IMR-90 (cell line): ENCODE measurements at regions not wholly inside any gene's neighbourhood (a gene's known extent, or its start where the extent isn't known, plus 50 kb on each side); places are given as distances from the start of the nearest gene placed in this dataset.

ENCODE experiments used
- ATAC-seq: fragments of 200-7000 bp; cut with Tn5 transposase; 2 replicates; pipeline ENCODE4 v1.9.1; 2020; ENCODE audit warnings: low read depth, mild to moderate bottlenecking, moderate library complexity
- BruUV-seq: library from RNA; stranded (reverse); fragments of 400-500 nt; replicated peaks from 2 replicates; lab custom pipeline; 2021; lab: Mats Ljungman, UMichigan
- CTCF ChIA-PET: fragments of 300-600 bp; formaldehyde crosslinking; extraction: SDS; loops from one replicate; lab custom pipeline; 2021; ENCODE audit warnings: antibody characterized with exemption; lab: Yijun Ruan, JAX
- POLR2A ChIA-PET: fragments of 300-600 bp; sonication (Branson Sonifier 250); formaldehyde crosslinking; loops from one replicate; lab custom pipeline; 2022; ENCODE audit warnings: antibody characterized with exemption; ENCODE audit not compliant: unreplicated experiment; lab: Charles Lee
- DNase-seq: peaks from one replicate; pipeline ENCODE4 v3.0.0; 2013
- H2AFZ ChIP-seq: replicated peaks from 2 replicates; pipeline ENCODE3; 2013; ENCODE audit warnings: low read length, mild to moderate bottlenecking; ENCODE audit not compliant: poor library complexity
- H2AK5ac ChIP-seq: 2 replicates; pipeline ENCODE4 v1.6.1; 2013; ENCODE audit warnings: low read depth, low read length, inconsistent platforms
- H2AK9ac ChIP-seq: replicated peaks from 2 replicates; pipeline ENCODE3; 2013; ENCODE audit warnings: mild to moderate bottlenecking, low read depth, low read length, moderate library complexity; ENCODE audit not compliant: poor library complexity
- H2BK120ac ChIP-seq: 2 replicates; pipeline ENCODE4 v1.6.1; 2013; ENCODE audit warnings: low read depth, low read length, inconsistent platforms
- H2BK15ac ChIP-seq: 3 replicates; pipeline ENCODE4 v1.6.1; 2013; ENCODE audit warnings: low read depth, low read length, inconsistent platforms
- H2BK20ac ChIP-seq: 2 replicates; pipeline ENCODE4 v1.6.1; 2013; ENCODE audit warnings: low read depth, mild to moderate bottlenecking, inconsistent platforms, low read length, moderate library complexity
- H2BK5ac ChIP-seq: 2 replicates; pipeline ENCODE4 v1.6.1; 2013; ENCODE audit warnings: mild to moderate bottlenecking, low read depth, low read length, inconsistent platforms; ENCODE audit not compliant: poor library complexity, severe bottlenecking
- H3K14ac ChIP-seq: replicated peaks from 2 replicates; pipeline ENCODE4 v1.6.1; 2013; ENCODE audit warnings: low read depth, low read length, inconsistent platforms
- H3K18ac ChIP-seq: 2 replicates; pipeline ENCODE4 v1.6.1; 2013; ENCODE audit warnings: low read depth, low read length, control low read depth
- H3K23ac ChIP-seq: 2 replicates; pipeline ENCODE4 v1.6.1; 2013; ENCODE audit warnings: low read depth, low read length, inconsistent platforms
- H3K27ac ChIP-seq: 2 replicates; pipeline ENCODE4 v1.5.1; 2013; ENCODE audit warnings: mild to moderate bottlenecking, control low read depth, low read length; ENCODE audit not compliant: insufficient read depth
- H3K27me3 ChIP-seq: 2 replicates; pipeline ENCODE4 v1.6.1; 2013; ENCODE audit warnings: low read length; ENCODE audit not compliant: control insufficient read depth, insufficient read depth
- H3K36me3 ChIP-seq: 2 replicates; pipeline ENCODE4 v1.6.1; 2013; ENCODE audit warnings: low read length, mixed read lengths; ENCODE audit not compliant: control insufficient read depth, insufficient read depth
- H3K4ac ChIP-seq: 2 replicates; pipeline ENCODE4 v1.6.1; 2013; ENCODE audit warnings: low read depth, low read length, inconsistent platforms
- H3K4me1 ChIP-seq: 2 replicates; pipeline ENCODE4 v1.6.1; 2013; ENCODE audit warnings: low read length, mixed read lengths; ENCODE audit not compliant: control insufficient read depth, insufficient read depth
- H3K4me2 ChIP-seq: 2 replicates; pipeline ENCODE4 v1.6.1; 2013; ENCODE audit warnings: low read depth, mild to moderate bottlenecking, control low read depth, low read length, moderate library complexity
- H3K4me3 ChIP-seq: 2 replicates; pipeline ENCODE4 v1.5.1; 2013; ENCODE audit warnings: low read depth, mild to moderate bottlenecking, control low read depth, low read length, moderate library complexity; ENCODE audit not compliant: insufficient read depth
- H3K56ac ChIP-seq: 2 replicates; pipeline ENCODE4 v1.6.1; 2013; ENCODE audit warnings: low read length, inconsistent platforms; ENCODE audit not compliant: insufficient read depth; ENCODE audit errors: extremely low read depth
- H3K79me1 ChIP-seq, 2 experiments: 2 replicates each; pipeline ENCODE4 v1.6.1; 2013; ENCODE audit warnings: low read length in 2 of 2, inconsistent platforms in 1 of 2, low read depth in 1 of 2
- H3K9ac ChIP-seq: 2 replicates; pipeline ENCODE4 v1.6.1; 2013; ENCODE audit warnings: low read depth, low read length, control low read depth
- H3K9me1 ChIP-seq: 2 replicates; pipeline ENCODE4 v1.6.1; 2013; ENCODE audit warnings: low read length, inconsistent platforms; ENCODE audit not compliant: insufficient read depth
- H3K9me3 ChIP-seq: 2 replicates; pipeline ENCODE4 v1.6.1; 2013; ENCODE audit warnings: low read length; ENCODE audit not compliant: control insufficient read depth, insufficient read depth
- H4K20me1 ChIP-seq: 2 replicates; pipeline ENCODE4 v1.6.1; 2013; ENCODE audit warnings: low read length, inconsistent platforms; ENCODE audit not compliant: insufficient read depth
- H4K5ac ChIP-seq: 2 replicates; pipeline ENCODE4 v1.6.1; 2013; ENCODE audit warnings: mild to moderate bottlenecking, low read depth, low read length, control low read depth
- H4K8ac ChIP-seq, 2 experiments: 2 replicates each; pipeline ENCODE4 v1.6.1; 2013; ENCODE audit warnings: low read depth in 2 of 2, low read length in 2 of 2, control low read depth in 1 of 2, inconsistent platforms in 1 of 2
- H4K91ac ChIP-seq: 2 replicates; pipeline ENCODE4 v1.6.1; 2013; ENCODE audit warnings: low read depth, low read length, inconsistent platforms; ENCODE audit not compliant: insufficient read depth
- BHLHE40 ChIP-seq: fragments of 150-350 bp; IDR thresholded peaks from 2 replicates; pipeline ENCODE4 v1.6.1; 2016; ENCODE audit warnings: mild to moderate bottlenecking, low read depth, low read length
- CEBPB ChIP-seq: IDR thresholded peaks from 2 replicates; pipeline ENCODE4 v1.6.1; 2012; ENCODE audit warnings: low read depth, low read length, improper control_type of control experiment
- CHD1 ChIP-seq: IDR thresholded peaks from 2 replicates; pipeline ENCODE4 v1.6.1; 2012; ENCODE audit warnings: low read depth, low read length, improper control_type of control experiment
- CTCF ChIP-seq: conservative IDR thresholded peaks from 2 replicates; pipeline ENCODE4 v1.5.1; 2012; ENCODE audit warnings: mild to moderate bottlenecking, low read depth, low read length, improper control_type of control experiment
- FOS ChIP-seq: fragments of 150-350 bp; IDR thresholded peaks from 2 replicates; pipeline ENCODE4 v1.6.1; 2016; ENCODE audit warnings: low read depth, low read length
- MAFK ChIP-seq: IDR thresholded peaks from 2 replicates; pipeline ENCODE4 v1.6.1; 2012; ENCODE audit warnings: low read depth, low read length, improper control_type of control experiment
- MAZ ChIP-seq: IDR thresholded peaks from 2 replicates; pipeline ENCODE4 v1.6.1; 2012; ENCODE audit warnings: low read depth, mild to moderate bottlenecking, low read length, improper control_type of control experiment, moderate library complexity, borderline replicate concordance
- MXI1 ChIP-seq: IDR thresholded peaks from 2 replicates; pipeline ENCODE4 v1.6.1; 2012; ENCODE audit warnings: low read depth, mild to moderate bottlenecking, low read length, moderate library complexity, borderline replicate concordance
- NFE2L2 ChIP-seq: fragments of 150-350 bp; IDR thresholded peaks from 2 replicates; pipeline ENCODE4 v1.6.1; 2016; ENCODE audit warnings: low read depth, mild to moderate bottlenecking, low read length
- POLR2A ChIP-seq: IDR thresholded peaks from 2 replicates; pipeline ENCODE4 v1.6.1; 2012; ENCODE audit warnings: mild to moderate bottlenecking, low read depth, low read length
- RAD21 ChIP-seq: IDR thresholded peaks from 2 replicates; pipeline ENCODE4 v1.6.1; 2012; ENCODE audit warnings: low read length, improper control_type of control experiment
- RCOR1 ChIP-seq: IDR thresholded peaks from 2 replicates; pipeline ENCODE4 v1.6.1; 2012; ENCODE audit warnings: mild to moderate bottlenecking, low read length, improper control_type of control experiment; ENCODE audit not compliant: insufficient replicate concordance
- SMC3 ChIP-seq: fragments of 150-350 bp; IDR thresholded peaks from 2 replicates; pipeline ENCODE4 v1.6.1; 2016; ENCODE audit warnings: low read depth, mild to moderate bottlenecking, antibody characterized with exemption, low read length, moderate library complexity
- USF2 ChIP-seq: fragments of 150-350 bp; IDR thresholded peaks from 2 replicates; pipeline ENCODE4 v1.6.1; 2017; ENCODE audit warnings: mild to moderate bottlenecking, antibody characterized with exemption, low read length, low read depth
- dilution Hi-C: fragments of 300-500 bp; cut with HindIII; formaldehyde crosslinking; loops from one replicate; pipeline ENCODE4 v1.14.3; 2018; ENCODE audit warnings: low sequenced_read_pairs; ENCODE audit not compliant: unreplicated experiment
- in situ Hi-C: fragments of 300-500 bp; cut with MboI; formaldehyde crosslinking; loops from 3 replicates; pipeline ENCODE4 v1.14.3; 2019; ENCODE audit warnings: low sequenced_read_pairs, inconsistent platforms, mixed read lengths
- intact Hi-C: fragments of 100-400 bp; cut with micrococcal nuclease; formaldehyde crosslinking; loops from 2 replicates; pipeline ENCODE4 v1.10.0; 2022

- Histone ChIP-seq H2BK20ac (no peak overlapping the region), H3K9me1 (no peaks in the 10 kb centered on the region), H4K91ac (no peak overlapping the region), H3K4ac (no peak overlapping the region), H2AFZ (no peak overlapping the region), H2BK120ac (no peak overlapping the region), H4K20me1 (no peaks in the 10 kb centered on the region), H3K4me2 (no peak overlapping the region), H2BK15ac (no peak overlapping the region), H3K4me3 (no peak overlapping the region), H3K56ac (no peak overlapping the region), H2AK5ac (no peak overlapping the region), H3K4me1 (no peaks in the 10 kb centered on the region), H4K5ac (no peak overlapping the region), H3K18ac (no peak overlapping the region), H3K36me3 (no peaks in the 10 kb centered on the region), H3K14ac (no peak overlapping the region), H3K9me3 (peaks cover 4% of the 10 kb centered on the region; the same call in 1 of the 2 replicates), H3K27me3 (no peaks in the 10 kb centered on the region), H3K9ac (no peak overlapping the region), H2AK9ac (no peak overlapping the region), H3K79me1 (no peaks in the 10 kb centered on the region), H4K8ac (no peak overlapping the region), H3K27ac (no peak overlapping the region), H2BK5ac (no peak overlapping the region), H3K23ac (no peak overlapping the region)
- dilution Hi-C loops = no loop called here
- intact Hi-C loops = no loop called here
- TF ChIP-seq POLR2A = no peak
- no peak for TF ChIP-seq SMC3
- no peak for TF ChIP-seq USF2
- no peak for TF ChIP-seq RAD21
- no peak for TF ChIP-seq MAFK
- TF ChIP-seq MXI1 = no peak
- no peak for TF ChIP-seq RCOR1
- TF ChIP-seq CEBPB = no peak
- TF ChIP-seq NFE2L2 = no peak
- TF ChIP-seq FOS = no peak
- TF ChIP-seq BHLHE40 = no peak
- TF ChIP-seq CHD1 = no peak
- no peak for TF ChIP-seq MAZ
- TF ChIP-seq CTCF = no peak
- CTCF ChIA-PET = no interaction called here
- ATAC-seq (no peak), DNase-seq (no peak)
- in situ Hi-C loops = no loop called here
- BruUV-seq = no TSS peak
- POLR2A ChIA-PET = no interaction called here
Measured at GRCh38 chr7:97639036-97639435, 92.8 kb upstream of the TAC1 start.
